LHCN-M2 (cell line): ENCODE measurements at regions not wholly inside any gene's neighbourhood (a gene's known extent, or its start where the extent isn't known, plus 50 kb on each side); places are given as distances from the start of the nearest gene placed in this dataset.

Experiments used
- DNase-seq: peaks from one replicate; pipeline ENCODE4 v3.0.0-alpha.2; 2012; ENCODE audit warnings: low read depth

DNA sequence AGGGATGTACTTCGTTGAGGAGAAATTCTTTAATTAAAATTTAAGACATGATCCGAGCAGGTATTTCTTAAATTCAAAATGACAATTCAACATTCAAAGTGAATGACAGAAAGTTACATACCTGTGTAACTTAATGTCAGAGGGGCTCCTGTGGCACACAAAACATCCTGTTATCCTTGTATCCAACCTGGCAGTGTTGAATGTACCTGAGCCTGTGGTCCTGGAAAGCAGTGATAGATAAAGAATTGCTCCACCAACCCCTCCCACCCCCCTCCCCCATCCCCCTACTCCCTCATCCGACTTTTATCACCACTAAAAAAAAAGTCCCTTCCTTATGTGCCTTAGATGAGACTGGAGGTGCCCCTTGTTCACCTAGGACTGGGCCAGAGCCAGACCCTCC is 119.4 kb upstream of the ADCY1 start:
- DNase-seq: no peak

DNA sequence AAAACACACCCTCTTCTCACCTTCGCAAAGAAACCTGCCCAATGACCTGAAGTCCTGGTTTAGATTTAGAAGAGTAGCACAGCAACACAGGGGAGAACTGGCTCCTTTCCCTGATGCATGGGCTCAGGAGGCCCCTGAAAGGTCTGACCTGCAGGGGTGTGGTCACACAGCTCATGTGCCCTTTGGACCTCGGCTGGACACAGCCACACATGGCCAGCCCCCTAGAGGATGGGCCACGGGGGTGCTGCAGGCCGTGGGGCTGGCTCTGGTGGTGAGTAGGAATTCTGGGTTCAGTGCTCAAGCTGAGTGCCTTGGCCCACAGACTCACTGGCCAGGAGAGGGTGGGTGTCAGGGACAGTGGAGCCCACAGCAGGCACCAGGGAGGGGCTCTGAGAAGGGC is 118.5 kb upstream of the ADCY1 start:
- DNase-seq: no peak

DNA sequence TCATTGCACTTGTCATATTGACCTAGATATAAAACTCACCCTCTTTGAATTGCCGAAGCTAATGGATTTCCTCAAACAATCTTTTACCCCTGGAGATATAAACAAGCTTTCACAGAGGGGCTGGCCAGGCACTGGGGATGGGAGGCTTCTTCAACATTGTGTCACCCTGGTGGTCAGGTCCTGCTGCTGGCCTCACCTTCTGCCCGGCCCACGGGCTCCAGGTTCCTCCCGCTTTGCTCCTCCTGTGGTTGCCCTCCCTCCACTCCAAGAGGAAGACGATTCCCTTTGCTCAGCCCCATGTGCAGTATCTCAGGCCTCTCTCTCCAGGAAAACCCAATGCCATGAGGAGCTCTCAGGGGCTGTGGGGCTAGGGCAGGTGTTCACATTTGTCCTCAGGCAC is 118.1 kb upstream of the ADCY1 start:
- no peak for DNase-seq

DNA sequence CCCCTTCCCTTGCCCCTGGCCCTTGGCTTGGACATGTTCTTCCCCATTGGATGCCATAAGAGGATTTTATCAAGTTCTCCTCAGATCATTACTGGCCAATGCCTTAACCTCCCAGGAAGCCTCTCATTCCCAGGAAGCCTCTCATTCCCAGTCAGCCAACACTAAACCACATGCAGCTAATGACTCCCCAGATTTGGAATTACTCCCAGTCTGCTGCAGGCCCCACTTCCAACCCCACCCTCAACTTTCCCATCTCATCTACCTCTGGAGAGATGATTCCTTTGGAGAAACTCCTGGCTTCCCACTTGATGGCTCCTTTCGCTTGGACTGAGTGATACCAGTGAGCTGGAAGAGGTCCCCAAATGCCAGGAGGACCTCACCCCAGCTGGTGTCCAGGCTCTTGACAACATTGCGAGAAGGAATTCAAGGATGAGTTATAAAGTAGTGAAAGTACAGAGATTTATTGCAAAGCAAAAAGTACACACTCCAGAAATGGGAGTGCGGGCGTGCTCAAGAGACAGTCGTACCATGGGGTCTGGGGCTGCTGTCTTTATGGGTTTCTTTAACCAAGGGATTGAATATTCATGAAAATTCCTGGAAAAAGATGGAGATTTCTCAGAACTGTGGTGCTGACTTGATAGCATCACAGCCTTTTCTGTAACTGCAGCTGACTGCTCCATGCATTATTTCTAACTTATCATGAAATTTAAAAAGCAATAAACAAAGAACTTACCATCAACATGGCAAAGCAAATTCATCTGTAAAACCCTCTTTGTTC is 117.2 kb upstream of the ADCY1 start:
- no peak for DNase-seq

DNA sequence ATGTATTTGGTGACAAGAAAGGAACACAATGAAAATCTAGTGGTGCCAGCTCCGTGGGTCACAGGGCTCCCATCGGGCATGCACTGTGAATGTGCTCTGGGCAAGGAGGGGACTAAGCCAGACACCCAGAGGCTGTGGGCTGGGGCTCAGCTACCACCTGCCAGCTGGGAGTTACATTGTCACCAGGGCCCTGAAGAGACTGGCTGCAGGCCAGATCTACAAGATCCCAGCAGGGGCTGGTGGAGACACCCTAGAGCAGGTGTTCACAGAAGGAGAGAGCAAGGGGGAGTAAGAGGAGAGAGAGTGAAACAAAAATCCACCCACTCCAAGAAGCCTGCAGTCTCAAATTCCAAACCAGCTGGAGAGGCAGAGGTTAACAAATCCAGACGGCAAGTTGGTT is 116.6 kb upstream of the ADCY1 start:
- no peak for DNase-seq

DNA sequence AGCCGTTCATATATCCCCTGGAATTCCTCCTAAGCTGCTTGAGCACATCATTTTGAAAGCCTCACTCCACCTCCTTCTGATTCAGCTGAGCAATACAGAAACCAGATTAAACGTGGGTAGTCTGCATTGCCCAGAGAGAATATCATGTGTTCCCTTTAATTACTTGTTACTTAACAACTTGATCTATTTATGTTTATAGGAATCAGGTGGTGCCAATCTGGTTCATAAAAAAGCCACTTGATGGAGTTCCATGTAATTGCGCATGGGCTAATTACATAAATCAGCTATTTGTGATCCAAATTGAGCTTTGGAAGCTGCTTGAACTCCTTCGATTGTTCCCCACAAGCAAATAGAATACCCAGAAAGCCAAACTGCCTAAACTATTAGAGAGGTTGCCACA is 114.7 kb upstream of the ADCY1 start:
- no peak for DNase-seq

DNA sequence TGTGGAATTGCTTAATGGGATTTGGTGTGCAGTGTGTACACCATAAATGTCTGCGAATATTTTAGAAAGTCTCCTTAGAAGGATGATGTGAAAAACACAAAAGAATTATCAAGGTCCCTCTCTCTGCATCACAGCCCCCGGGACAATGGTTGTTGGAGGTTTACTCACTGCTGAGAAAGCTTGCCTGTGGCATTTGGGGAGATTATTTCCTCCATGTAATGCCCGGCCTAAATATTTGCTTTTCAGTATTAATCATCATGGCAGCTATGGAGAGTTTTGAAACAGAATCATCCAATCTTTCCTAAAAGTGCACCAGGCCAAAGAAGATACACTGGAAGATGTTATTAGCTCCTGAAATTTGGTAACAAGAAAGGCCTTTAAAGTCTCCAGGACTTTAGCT is 113.8 kb upstream of the ADCY1 start:
- DNase-seq: no peak

DNA sequence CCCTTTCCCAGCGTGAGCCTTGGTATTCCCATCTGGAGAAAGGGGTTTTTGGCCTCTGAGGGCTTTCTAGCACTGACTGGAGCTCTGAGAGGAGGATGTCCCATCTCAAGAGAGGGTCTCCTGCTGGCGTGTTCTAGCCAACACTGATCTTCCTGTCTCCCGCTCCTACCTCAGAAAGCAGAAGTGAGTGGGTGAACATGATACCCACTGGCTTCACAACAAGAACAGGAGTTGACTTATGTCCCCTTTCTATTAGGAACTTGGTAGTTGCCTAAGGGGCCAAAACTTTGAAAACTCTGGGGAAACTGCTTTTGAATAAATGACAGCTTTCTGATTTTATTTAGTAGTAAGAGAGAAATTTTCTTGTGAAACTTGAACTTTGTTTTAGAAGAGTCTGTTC is 113.1 kb upstream of the ADCY1 start:
- DNase-seq: no peak

DNA sequence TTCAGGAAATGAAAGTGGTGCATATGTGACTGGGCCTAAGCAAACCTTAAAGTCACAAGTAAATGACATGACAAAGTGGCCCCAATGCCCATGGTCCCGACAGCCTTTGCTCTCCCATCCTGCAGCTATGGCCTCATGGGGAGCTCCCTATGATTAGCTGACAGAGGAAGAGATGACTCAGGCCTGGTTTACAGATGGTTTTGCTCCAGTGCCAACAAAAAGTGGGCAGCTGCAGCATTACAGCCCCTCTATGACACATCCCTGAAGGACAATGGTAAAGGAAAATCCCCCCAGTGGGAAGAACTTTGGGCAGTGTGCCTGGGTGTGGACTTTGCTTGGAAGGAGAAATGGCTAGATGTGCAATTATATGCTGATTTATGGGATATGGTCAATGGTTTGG is 105.1 kb upstream of the ADCY1 start:
- peak; percentile 5 for DNase-seq

DNA sequence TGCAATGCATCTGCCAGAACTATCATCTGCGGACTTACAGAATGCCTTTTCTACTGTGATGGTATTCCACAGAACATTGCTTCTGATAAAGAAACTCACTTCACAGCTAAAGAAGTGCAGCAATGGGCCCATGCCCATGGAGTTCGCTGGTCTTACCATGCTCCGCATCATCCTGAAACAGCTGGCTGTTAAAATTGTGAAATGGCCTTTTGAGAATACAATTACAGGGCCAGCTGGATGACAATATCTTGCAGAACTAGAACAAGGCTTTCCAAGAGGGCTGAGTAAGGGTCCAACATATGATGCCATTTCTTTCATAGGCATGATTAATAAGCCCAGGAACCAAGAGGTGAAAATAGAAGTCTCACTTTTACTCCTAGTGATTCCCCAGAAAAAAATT is 104.1 kb upstream of the ADCY1 start:
- DNase-seq: no peak

DNA sequence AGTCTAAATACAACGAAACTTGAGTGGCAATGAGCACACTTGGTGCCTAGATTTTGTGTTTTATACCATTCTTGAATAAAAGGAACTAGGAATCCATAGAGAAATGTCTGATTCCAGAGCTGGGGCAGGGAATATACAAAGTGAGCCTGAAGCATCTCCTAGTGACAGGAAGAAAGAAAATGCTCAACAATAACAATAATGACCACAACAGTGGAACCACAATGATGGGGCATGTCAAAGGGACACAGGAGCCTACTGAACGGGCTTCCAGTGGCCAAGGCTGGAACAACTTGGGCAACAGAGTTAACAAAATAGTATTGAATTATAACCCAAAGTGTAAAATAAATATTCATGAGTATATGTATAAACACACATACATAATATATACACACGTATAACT is 94.4 kb upstream of the ADCY1 start:
- DNase-seq: no peak

DNA sequence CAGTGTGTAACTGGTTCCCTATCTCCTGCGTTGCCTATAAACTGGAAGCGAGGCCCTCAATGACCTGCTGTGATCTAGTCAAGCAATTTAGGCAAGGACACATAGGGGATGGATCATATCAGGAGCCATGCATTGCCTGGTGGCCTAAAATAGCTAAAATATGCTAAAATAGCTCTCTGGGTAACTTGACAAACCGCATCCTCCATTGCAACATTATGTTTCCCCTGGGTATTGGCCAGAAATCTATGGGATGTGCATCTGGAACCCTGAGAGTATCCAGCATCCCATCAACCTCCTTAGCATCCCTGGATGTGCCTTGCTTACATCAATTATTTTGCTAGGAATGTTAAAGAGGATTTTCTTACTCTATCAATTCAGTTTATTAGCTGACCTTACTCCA is 91.7 kb upstream of the ADCY1 start:
- no peak for DNase-seq

DNA sequence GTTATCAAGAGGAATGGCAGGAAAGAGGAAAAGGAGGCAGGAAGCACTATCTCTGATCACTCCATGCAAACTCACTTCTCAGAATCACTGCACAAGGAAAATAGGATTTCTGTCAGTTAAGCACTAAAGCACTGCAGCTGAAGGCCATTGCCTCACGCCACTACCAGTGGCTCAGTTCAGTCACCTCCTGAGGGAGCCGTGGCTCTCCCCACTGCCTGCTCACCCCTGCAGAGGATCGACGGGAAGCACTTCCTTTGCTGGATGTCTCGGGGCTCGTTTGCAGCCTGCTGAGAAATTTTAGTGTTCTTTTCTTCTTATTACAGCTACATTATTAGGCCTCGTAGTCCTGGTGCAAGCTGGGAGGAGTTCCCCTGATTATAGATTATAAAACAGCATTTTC is 90.1 kb upstream of the ADCY1 start:
- no peak for DNase-seq

DNA sequence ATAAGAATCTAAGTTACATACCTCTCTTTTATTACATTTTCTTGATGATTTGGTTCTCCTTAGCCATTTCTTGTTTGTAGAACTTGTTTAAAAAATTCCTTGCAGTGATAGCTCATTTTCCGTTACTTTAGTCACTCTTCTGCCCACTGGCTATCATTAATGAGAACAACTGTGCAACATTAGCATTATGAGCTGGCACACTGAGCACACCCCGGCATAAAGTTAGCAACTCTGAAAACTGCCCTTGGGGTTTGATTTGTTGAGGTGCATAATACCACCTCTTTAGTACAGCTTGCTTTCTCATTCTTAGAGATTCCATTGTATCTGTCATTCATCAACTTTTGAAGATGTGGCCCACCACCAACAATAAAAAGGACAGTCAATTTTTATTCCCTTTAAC is 87.6 kb upstream of the ADCY1 start:
- no peak for DNase-seq

DNA sequence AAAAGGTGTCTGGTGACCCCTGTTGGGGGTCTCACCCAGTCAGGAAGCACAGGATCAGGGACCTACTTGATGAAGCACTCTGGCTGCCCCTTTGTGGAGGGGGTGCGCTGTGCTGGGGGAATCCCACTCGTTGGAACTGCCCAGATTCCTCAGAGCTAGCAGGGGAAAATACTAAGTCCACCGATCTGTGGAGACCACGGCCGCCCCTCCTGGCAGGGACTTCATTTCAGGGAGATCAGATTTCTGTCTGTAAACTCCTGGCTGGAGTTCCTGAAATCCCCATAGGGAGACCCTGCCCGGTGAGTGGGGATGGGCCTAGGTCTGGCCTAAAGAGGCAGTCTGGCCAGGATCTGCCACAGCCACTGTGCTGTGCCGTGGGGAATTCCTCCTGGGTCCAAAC is 79.3 kb upstream of the ADCY1 start:
- no peak for DNase-seq

DNA sequence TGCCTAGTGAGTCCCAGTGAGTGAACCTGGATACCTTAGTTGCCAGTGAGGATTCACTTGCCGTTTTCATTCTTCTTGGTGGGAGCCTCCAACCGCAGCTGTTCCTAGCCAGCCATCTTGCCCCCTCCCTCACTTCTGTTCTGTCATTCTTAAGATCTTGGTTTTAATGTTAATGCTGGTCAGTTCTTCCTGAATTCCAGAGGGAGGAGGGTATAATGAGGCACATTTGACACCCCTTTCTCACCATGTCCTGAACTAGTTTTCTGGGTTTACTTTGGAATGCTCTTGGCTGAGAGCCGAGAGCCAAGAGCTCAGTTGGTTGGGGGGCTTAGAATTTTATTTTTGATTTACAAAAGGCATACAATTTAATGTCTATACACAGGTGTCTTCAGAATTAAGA is 78.5 kb upstream of the ADCY1 start:
- no peak for DNase-seq

DNA sequence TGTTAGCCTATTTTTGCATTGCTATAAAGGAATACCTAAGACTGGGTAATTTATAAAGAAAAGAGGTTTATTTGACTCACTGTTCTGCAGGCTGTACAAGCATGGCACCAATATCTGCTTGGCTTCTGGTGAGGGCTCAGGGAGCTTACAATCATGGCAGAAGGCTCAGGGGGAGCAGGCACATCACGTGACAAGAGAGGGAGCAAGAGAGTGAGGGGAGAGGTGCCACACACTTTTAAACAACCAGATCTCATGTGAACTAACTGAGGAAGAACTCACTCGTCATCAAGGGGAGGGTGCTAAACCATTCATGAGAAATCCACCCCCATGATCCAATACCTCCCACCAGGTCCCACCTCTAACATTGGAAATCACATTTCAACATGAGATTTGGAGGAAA is 73.9 kb upstream of the ADCY1 start:
- DNase-seq: no peak

DNA sequence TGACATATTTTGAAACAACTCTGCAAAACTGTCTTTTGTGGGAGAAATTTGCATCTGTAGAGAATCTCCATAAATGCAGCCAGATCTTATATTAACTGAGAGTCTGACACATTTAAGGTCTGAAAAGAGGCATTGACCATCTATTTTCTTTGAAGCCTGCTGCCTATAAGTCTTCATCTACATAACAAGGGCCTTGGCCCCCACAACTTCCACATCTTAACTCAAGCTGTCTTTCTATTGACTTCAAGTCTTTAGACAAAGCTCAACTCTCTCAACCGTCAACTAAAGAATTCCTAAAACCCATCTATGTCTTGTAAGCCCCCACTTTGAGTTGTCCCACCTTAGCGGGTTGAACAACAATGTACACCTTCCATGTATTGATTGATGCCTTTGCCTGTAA is 72.4 kb upstream of the ADCY1 start:
- no peak for DNase-seq

DNA sequence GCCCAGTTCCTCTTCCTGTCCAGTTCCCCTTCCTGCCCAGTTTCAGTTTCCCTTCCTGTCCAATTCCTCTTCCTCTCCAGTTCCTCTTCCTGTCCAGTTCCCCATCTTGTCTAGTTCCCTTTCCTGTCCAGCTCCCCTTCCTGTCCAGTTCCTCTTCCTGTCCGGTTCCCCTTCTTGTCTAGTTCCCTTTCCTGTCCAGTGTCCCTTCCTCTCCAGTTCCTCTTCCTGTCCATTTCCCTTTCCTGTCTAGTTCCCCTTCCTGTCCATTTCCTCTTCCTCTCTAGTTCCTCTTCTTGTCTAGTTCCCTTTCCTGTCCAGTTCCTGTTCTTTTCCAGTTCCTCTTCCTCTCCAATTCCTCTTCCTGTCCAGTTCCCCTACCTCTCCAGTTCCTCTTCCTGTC is 68.1 kb upstream of the ADCY1 start:
- no peak for DNase-seq

DNA sequence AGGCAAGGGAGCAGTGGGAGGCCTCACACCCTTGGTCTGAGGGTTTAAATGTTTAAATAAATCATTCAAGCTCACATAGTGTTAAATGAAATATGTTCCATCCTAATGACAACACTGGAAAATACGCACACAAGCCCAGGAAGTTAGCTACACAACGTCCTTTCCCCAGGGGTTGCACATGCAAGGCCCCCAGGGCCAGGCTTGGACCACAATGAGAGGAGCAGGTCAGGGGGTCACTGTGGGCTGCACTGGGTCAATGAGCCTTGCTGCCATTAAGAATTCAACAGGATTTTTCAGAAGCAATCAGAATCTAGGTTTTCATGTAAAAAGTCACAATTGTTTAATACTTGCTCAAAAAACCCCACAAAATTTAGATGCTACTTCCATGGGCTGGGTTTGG is 64.9 kb upstream of the ADCY1 start:
- DNase-seq: no peak

DNA sequence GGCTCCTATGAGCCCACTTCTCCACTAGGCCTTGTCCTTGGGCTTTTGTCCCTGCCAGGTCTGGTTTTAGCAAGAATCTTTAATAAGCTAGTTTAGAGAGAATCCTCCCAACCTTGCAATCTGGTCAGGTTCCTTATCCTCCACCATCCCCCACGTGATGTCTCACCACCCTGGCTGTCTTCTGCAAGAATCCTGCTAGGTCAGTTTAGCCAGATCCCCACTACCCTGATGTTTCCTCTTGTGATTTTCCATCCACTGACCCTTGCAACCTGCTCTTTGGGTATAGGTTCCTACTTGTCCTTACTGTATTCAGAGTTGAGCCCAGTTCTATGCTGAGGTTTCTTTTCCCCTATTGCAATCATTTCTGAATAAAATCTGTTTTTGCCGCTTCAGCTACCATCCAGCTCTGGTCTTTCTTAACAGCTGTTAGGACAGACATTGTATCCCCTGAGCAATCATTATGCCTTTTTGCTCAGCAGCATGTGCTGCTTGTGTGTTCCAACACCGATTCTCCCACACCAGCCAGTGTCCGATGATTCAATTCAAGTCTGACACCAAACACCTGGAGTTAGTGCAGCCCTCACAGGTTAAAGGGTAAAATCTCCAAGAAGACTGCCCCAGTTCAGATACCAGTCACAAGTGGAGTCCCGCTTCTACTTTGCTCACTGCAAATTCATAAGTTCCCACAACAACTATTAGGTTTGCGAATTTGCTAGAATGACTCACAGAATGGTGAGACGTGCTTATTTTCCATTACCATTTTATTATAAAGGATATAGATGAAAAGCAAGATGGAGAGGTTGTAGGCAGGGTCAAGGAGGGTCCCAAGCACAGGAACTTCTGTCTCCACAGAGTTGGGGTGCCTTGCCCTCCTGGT is 62.2 kb upstream of the ADCY1 start:
- DNase-seq: no peak

DNA sequence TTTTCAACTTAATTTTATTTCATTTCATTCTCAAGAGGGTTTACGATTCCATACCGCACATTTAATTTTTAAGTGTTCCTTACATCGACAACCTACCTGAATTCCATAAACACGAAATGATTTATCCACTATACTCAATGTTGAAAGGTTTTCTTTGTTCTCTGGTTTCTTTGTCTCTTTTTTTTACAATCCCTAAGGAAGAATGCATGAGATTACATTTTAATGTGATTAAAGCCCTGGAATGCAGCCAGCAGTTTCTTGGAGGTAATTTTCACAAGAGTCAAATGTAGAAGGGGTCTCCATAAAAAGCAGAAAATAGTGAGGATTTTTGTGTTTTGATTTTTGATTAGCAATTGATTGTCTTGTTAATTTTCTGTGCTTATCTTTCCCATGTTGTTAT is 59.2 kb upstream of the ADCY1 start:
- DNase-seq: no peak

DNA sequence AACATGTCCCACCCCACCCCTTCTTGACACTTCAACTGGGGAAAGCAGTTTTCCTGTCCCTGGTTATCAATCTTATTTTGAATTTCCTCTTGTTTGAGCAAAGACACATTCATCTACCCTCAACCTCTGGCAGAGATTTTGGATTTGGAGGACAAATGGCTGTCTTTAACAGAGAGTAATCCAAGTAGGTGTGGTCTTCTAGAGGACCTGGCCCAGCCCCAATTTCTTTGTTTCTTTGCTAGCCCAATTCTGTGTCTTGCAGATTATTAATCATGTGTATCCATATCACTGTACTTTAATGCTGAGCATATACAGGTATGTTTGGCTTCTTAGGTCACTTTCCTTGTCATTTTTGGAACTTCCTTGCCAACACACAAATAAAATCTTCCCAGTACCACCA is 58.8 kb upstream of the ADCY1 start:
- no peak for DNase-seq
